GM12891 (cell line): ENCODE measurements at regions not wholly inside any gene's neighbourhood (a gene's known extent, or its start where the extent isn't known, plus 50 kb on each side); places are given as distances from the start of the nearest gene placed in this dataset.
"Not testable (repeated sequence)": the region's sequence is repeated elsewhere in the genome, so short reads cannot be mapped to it uniquely, and the experiment has no call there.

Source experiments
- DNase-seq: peaks from one replicate; pipeline ENCODE4 v3.0.0; 2011; ENCODE audit warnings: low spot score; ENCODE audit not compliant: insufficient read length
- FAIRE-seq: peaks from 2 replicates; lab custom pipeline; 2011; peaks lifted over from hg19 to GRCh38; lab: Jason Lieb, UNC
- PAX5 ChIP-seq: IDR thresholded peaks from 2 replicates; pipeline ENCODE4 v1.6.1; 2011; ENCODE audit warnings: low read length, moderate library complexity, mild to moderate bottlenecking; ENCODE audit not compliant: insufficient read depth, severe bottlenecking
- POLR2A ChIP-seq: IDR thresholded peaks from 2 replicates; pipeline ENCODE4 v1.6.1; 2011; ENCODE audit warnings: low read depth, low read length, control low read depth
- POLR2AphosphoS5 ChIP-seq: IDR thresholded peaks from 2 replicates; pipeline ENCODE4 v1.6.1; 2011; ENCODE audit warnings: low read depth, low read length, control low read depth
- POU2F2 ChIP-seq: IDR thresholded peaks from 2 replicates; pipeline ENCODE4 v1.6.1; 2011; ENCODE audit warnings: low read depth, mild to moderate bottlenecking, control low read depth, low read length, moderate library complexity
- SPI1 ChIP-seq: IDR thresholded peaks from 2 replicates; pipeline ENCODE4 v1.6.1; 2011; ENCODE audit warnings: low read depth, low read length, control low read depth
- TAF1 ChIP-seq: IDR thresholded peaks from 2 replicates; pipeline ENCODE4 v1.6.1; 2011; ENCODE audit warnings: low read depth, low read length, control low read depth

DNA sequence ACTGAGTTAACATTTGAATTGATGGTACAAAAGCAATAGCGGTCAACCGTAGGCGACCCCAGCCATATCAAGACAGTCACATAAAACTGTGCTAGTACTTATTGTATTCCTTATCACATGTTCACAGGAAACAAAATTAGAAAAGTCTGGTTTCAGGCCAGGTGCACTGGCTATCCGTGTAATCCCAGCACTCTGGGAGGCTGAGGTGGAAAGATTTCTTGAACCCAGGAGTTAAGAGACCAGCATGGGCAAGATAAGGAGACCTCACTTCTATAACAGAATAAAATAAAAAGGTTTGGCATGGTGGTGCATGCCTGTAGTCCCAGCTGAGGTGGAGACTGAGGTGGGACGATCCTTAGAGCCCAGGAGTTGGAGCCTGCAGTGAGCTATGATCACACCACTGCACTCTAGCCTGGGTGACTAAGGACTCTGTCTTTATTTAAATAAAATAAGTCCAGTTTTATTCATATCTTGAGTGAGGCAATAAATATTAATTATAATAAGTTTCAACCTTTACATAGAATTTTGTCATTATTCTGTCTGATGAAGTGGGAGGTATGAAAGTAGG, 84.1 kb upstream of the RGPD4 start:
- no peak for FAIRE-seq
- DNase-seq = no peak
- TF ChIP-seq SPI1 (no peak), POLR2A (no peak), PAX5 (no peak), TAF1 (no peak), POLR2AphosphoS5 (no peak), POU2F2 (no peak)

DNA sequence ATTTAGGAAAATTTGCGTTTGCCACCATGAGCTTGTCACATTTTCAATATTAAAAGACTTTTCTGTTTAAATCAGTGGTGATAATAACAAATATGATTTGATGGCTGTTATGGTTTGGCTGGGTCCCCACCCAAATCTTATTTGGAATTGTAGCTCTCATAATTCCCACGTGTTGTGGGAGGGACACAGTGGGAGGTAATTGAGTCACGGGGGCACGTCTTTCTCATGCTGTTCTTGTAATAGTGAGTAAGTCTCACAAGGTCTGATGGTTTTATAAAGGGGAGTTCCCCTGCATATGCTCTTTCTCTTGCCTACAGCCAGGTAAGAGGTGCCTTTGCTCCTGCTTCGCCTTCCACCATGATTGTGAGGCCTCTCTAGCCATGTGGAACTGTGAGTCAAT, 83.4 kb upstream of the RGPD4 start:
- no peak for FAIRE-seq
- DNase-seq = no peak
- no peak for TF ChIP-seq POU2F2
- no peak for TF ChIP-seq POLR2AphosphoS5
- TF ChIP-seq SPI1 = no peak
- no peak for TF ChIP-seq POLR2A
- no peak for TF ChIP-seq PAX5
- TF ChIP-seq TAF1 = no peak

DNA sequence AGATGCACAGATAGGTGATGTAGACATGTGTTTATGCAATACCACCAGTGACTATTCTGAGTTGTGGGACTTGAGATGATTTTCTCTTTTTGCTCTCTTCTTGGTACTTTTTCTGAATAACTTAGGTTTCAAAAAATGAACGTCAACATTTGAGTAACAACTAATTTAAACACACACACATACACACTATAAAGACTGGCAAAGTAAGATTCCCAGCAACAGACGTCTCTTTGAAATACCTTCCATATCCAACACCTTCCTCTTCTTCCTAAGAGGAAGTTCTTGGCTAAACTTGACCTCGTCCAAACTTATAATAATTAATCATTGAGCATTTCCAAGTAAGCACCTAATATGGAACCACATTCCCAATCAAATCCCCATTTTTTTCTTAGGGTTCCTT, 81.6 kb upstream of the RGPD4 start:
- DNase-seq (no peak), FAIRE-seq (no peak)
- no peak for TF ChIP-seq POU2F2
- no peak for TF ChIP-seq PAX5
- TF ChIP-seq POLR2A = no peak
- no peak for TF ChIP-seq TAF1
- TF ChIP-seq POLR2AphosphoS5 = no peak
- TF ChIP-seq SPI1 = no peak

DNA sequence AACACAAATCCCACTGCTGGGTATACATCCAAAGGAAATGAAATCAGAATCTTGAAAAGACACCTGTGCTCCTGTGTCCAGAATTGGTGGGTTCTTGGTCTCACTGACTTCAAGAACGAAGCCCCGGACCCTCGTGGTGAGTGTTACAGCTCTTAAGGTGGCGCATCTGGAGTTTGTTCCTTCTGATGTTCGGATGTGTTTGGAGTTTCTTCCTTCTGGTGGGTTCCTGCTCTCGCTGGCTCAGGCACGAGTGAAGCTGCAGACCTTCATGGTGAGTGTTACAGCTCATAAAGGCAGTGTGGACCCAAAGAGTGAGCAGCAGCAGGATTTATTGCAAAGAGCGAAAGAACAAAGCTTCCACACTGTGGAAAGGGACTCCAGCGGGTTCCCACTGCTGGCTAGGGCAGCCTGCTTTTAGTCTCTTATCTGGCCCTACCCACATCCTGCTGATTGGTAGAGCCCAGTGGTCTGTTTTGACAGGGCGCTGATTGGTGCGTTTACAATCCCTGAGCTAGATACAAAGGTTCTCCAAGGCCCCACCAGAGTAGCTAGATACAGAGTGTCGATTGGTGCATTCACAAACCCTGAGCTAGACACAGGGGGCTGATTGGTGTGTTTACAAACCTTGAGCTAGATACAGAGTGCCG, 80.0 kb upstream of the RGPD4 start:
- not testable (repeated sequence) for FAIRE-seq, DNase-seq

DNA sequence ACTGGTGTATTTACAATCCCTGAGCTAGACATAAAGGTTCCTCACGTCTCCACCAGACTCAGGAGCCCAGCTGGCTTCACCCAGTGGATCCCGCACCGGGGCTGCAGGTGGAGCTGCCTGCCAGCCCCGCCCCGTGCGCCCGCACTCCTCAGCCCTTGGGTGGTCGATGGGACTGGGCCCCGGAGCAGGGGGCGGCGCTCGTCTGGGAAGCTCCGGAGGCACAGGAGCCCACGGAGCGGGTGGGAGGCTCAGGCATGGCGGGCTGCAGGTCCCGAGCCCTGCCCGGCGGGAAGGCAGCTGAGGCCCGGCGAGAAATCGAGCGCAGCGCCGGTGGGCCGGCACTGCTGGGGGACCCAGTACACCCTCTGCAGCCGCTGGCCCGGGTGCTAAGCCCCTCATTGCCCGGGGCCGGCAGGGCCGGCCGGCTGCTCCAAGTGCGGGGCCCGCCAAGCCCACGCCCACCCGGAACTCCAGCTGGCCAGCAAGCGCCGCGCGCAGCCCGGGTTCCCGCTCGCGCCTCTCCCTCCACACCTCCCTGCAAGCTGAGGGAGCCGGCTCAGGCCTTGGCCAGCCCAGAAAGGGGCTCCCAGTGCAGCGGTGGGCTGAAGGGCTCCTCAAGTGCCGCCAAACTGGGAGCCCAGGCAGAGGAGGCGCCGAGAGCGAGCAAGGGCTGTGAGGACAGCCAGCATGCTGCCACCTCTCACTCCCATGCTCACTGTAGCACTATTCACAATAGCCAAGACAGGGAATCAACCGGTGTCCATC, 79.3 kb upstream of the RGPD4 start:
- FAIRE-seq, DNase-seq: not testable (repeated sequence)

DNA sequence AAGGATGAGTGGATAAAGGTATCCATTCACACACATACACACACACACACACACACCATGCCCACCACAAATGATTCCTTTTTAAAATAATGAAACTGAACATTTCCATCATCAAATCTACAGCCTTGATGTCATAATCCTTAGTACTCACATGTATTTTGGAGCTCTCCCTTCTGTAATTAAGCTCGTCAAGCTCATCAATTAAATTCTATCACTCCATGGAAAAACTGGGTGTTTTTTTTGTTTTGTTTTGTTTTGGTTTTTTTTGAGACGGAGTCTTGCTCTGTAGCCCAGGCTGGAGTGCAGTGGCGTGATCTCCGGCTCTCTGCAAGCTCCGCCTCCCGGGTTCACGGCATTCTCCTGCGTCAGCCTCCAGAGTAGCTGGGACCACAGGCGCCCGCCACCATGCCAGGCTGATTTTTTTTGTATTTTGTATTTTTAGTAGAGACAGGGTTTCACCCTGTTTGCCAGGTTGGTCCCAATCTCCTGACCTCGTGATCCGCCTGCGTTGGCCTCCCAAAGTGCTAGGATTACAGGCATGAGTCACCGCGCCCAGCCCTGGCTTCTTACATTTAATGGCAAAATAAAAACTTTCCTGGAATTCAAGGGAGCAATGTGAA, 78.6 kb upstream of the RGPD4 start:
- DNase-seq (no peak), FAIRE-seq (no peak)
- TF ChIP-seq TAF1 = no peak

DNA sequence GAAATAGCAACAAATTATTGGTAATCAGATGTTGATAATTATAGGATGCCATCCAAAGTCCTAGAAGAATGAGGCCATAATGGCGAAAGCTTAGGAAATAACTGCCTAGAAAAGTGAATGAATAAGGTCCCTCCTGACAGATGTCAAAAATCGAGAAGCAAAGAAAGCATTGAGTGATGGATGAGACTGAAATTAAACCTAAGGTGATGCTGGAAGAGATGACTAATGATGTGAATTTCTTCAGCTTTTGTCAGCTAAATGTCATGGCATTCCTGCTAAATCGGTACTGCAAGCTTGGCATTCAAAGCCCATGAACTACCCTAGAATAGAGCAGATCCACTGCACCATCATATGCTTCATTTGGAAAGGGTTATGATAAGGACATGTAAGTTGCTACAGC, 74.8 kb upstream of the RGPD4 start:
- FAIRE-seq (no peak), DNase-seq (no peak)
- TF ChIP-seq PAX5 (no peak), TAF1 (no peak), POLR2AphosphoS5 (no peak), SPI1 (no peak), POLR2A (no peak), POU2F2 (no peak)

DNA sequence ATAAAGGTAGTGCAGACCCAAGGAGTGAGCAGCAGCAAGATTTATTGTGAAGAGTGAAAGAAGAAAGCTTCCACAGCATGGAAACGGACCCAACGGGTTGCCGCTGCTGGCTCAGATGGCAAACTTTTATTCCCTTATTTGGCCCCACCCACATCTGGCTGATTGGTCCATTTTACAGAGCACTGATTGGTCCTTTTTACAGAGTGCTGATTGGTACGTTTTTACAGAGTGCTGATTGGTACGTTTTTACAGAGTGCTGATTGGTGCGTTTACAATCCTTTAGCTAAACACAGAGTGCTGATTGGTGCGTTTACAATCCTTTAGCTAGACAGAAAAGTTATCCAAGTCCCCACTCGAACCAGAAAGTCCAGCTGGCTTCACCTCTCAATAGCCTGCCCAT, 72.9 kb upstream of the RGPD4 start:
- FAIRE-seq = not testable (repeated sequence)

DNA sequence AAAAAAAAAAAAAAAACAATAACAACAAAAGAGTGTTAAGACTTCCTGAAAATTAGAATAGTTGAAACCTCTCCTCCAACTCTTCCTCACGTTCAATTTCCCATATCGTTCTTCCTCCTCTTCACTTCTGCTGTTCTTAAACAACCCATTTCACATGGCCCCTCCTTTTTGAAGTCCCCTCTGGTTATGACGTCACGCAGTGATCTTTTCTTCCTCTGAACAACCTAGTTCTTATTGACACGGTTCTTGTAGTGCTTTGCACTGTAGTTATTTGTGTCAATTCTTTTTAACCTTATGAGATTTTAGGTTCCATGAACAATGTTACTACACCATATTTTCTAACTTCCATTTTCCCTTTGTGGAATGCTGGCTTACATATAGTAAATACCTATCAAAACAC, 69.5 kb upstream of the RGPD4 start:
- TF ChIP-seq TAF1 = no peak
- no peak for TF ChIP-seq SPI1
- TF ChIP-seq POLR2A = no peak
- FAIRE-seq (no peak), DNase-seq (no peak)

More for the DNA sequence above, 72.9 kb upstream of the RGPD4 start:
- not testable (repeated sequence) for DNase-seq

DNA sequence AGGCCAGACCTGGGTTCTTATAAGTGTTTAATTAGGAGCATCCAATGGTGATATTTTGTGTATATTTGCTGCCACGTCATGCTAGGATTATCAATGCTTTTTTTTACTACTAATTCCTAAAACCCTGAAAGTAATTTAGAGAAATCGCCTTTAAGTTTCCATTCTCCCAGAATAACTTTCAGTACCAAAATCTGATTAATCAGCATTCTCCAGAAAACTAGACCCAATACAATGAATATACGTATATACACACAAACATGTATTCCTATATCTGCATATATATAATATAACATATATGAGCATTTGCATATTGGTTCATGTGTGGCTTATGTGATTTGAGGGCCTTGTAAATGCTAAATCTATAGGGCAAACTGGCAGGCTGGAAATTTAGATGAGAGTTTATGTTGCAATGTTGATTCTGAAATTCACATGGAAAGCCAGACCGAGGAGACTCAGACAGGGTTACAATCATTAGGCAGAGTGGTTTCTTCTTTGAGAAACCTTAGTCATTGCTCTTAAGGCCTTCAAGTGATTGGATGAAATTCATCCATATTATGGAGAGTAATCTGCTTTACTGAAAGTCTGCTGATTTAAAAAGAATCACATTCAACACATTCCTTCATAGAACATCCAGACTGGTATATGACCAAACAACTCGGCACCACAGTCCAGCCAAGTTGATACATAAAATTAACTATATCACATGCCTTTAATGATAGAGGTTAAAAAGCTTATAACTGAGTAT, 65.9 kb upstream of the RGPD4 start:
- FAIRE-seq = no peak
- TF ChIP-seq PAX5 = no peak
- no peak for TF ChIP-seq POLR2A
- no peak for TF ChIP-seq SPI1
- no peak for TF ChIP-seq TAF1
- TF ChIP-seq POU2F2 = no peak
- TF ChIP-seq POLR2AphosphoS5 = no peak
- no peak for DNase-seq
